ENCODE measurements at regions not wholly inside any gene's neighbourhood (a gene's known extent, or its start where the extent isn't known, plus 50 kb on each side); places are given as distances from the start of the nearest gene placed in this dataset.

- TF ChIP-seq CTCF (IDR thresholded peaks at IDR 0.05) (no peak), EZH2 (IDR thresholded peaks at IDR 0.05) (no peak)
Observed at GRCh38 chr5:74164725-74165235, 475.7 kb downstream of the ENC1 start.
